ENCODE measurements at regions not wholly inside any gene's neighbourhood (a gene's known extent, or its start where the extent isn't known, plus 50 kb on each side); places are given as distances from the start of the nearest gene placed in this dataset. TPM values are rescaled to one million over a fixed set of nuclear protein-coding genes. Genes with fewer than 3 reads are reported as not detected.

DNA sequence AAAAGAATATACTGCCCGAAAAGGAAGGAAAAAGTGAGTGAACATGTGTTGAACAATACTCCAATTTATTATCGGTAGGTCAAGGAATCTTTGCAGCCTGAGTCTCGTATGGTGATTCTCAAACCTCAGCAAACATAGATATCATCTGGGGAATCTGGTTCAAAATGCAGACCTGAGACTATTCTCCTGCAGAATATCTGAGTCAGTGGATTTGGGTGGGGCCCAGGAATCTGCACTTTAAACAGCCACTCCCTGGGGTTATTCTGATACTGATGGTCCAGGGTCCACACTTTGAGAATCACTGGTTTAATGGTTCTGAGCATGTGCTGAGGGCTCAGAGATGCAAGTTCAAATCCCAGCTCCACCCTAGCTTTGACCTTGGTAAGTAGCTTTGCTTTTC lies 53.6 kb upstream of the GRK3 start:
- DNase-seq, result no peak
- ChIA-PET POLR2A (no interaction called here), CTCF (no interaction called here)
- no peak overlapping the region for H3K27ac Mint-ChIP-seq
- H3K27me3 Mint-ChIP-seq, result no peaks in the 10 kb centered on the region
- H3K4me3 Mint-ChIP-seq, result no peak overlapping the region
- no peaks in the 10 kb centered on the region for H3K4me1 Mint-ChIP-seq (ENCODE audit: low read depth)
- peaks cover 13% of the 10 kb centered on the region for H3K36me3 Mint-ChIP-seq
- H3K9me3 Mint-ChIP-seq, result no peaks in the 10 kb centered on the region
- intact Hi-C loops (cut with micrococcal nuclease), result no loop called here

DNA sequence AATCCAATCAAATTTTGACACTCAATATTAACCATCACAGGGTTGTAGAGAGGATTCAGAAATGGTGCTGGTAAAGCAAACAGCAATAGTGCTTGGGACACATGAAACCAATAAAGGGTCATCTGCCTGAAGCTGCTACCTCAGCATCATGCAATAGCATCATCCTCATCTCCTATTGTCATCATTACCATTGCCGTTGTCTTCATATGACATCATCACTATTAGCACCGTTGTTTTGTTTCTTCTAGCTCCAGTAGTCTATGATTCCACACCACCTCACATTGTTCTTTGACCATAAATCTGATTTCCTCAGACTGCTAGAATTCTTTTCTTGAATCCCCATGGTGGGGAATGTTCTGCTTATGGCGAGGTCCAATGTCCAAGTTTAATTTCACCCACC lies 52.8 kb upstream of the GRK3 start:
- DNase-seq, result no peak
- intact Hi-C loops (cut with micrococcal nuclease), result no loop called here
- ChIA-PET POLR2A (no interaction called here), CTCF (no interaction called here)
- H3K4me3 Mint-ChIP-seq, result no peak overlapping the region
- H3K27ac Mint-ChIP-seq, result no peak overlapping the region
- no peaks in the 10 kb centered on the region for H3K9me3 Mint-ChIP-seq
- no peaks in the 10 kb centered on the region for H3K27me3 Mint-ChIP-seq
- H3K36me3 Mint-ChIP-seq, result peaks cover 13% of the 10 kb centered on the region
- no peaks in the 10 kb centered on the region for H3K4me1 Mint-ChIP-seq (ENCODE audit: low read depth)

DNA sequence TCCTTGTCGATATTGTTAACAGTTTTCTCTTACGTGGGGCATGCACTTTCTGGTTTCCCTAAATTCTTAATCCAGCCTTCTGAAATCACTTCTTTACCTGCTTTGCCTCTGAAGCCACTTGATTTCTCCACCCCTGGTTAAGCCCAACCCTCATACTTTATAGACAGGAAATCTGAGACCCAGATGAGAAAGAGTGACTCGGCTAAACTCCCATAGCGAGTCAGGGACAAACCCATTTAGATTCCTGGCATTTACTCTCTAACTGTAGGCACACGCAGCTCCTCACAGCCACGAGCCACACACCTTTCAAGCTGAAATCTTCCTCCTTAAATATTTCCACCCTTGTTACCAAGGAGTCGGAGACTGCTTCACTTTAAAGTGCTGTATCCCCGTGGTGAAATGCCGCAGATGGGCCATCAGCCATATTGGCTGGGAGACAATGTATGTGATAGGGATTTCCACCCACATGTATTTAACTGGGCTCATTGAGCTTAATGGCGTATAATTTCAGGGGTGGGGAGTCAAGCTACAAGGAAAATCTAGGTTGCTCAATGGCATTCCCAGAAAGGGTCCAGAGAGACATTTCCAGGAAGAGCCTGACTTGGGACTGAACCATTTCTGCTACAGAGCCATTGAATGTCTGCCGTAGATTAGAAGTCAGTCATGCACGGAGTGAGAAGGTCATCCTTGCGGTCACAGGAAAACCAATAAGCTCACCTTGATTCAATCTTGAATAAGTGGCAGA lies 49.9 kb upstream of the GRK3 start:
- no peak for DNase-seq
- ChIA-PET POLR2A (no interaction called here), CTCF (no interaction called here)
- Mint-ChIP-seq H3K27me3 (no peaks in the 10 kb centered on the region), H3K9me3 (no peaks in the 10 kb centered on the region), H3K27ac (no peak overlapping the region), H3K4me1 (ENCODE audit: low read depth) (no peaks in the 10 kb centered on the region), H3K36me3 (peaks cover 13% of the 10 kb centered on the region), H3K4me3 (no peak overlapping the region)
- intact Hi-C loops (cut with micrococcal nuclease), result no loop called here

Small RNA genes in the stretch of these regions (microRNA-seq; reads per million reads assigned to microRNA genes)
- not detected for gene MIR6817 (ENCODE audit: borderline microRNAs expressed, borderline number of aligned reads, borderline replicate concordance)
